ENCODE measurements at regions not wholly inside any gene's neighbourhood (a gene's known extent, or its start where the extent isn't known, plus 50 kb on each side); places are given as distances from the start of the nearest gene placed in this dataset.

DNA sequence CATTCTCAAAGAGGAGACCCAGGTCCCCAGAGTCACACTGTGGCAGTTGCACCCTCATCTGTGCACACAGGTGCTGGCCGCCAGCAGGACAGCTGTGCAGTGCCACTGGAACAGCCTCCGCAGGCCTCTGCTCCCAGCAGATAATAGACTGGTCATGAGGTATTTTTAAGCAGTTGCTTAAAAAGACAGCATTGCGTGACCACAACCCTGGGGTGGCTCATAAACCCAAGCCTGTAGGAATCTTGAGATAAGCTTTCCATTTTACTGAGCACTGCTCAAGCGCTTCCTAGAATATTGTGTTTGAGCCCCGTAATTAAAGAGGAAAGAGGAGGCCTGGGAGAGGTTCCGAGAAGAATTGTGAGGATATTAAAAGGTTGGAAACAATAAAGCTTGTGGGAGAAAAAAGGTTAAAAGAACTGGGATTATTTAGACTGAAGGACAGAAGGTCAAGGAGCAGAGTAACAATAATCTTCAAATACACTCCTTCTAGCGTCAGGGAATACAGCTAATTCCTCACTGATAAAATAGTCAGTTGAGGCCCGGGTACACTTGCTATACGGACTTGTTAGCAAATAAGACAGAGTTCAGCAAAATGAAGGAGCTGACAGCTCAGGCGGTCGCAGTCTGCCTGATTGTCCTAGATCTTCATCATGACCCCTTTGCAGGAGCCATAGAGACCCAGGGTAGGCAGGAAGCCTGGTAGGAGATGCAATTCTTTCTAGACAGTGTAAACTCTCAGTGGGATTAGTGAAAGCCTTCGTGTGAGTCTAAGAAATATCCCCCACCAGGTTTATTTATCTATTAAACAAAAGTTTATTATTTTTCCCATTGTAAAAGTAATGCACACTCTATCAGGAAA lies 86.2 kb upstream of the KIT start:
- Mint-ChIP-seq H3K4me1 (peaks cover 3 to 5% (median 4%) of the 10 kb centered on the region in 3 donors), H3K9me3 (no peaks in the 10 kb centered on the region), H3K4me3 (no peak overlapping the region), H3K27ac (no peak overlapping the region), H3K36me3 (no peaks in the 10 kb centered on the region), H3K27me3 (peaks cover 2 to 5% of the 10 kb centered on the region in 2 donors)
- Histone ChIP-seq H3K4me3 (ENCODE audit: control insufficient read depth in 1 of 2, extremely low read depth in 1 of 2, low read length in 1 of 2) (no peak overlapping the region), H3K27ac (ENCODE audit: low read length) (no peak overlapping the region), H3K36me3 (ENCODE audit: control insufficient read depth in 2 of 2, extremely low read depth in 1 of 2, insufficient read depth in 1 of 2, low read length in 1 of 2) (no peaks in the 10 kb centered on the region), H3K9me3 (no peaks in the 10 kb centered on the region), H3K4me1 (ENCODE audit: control insufficient read depth in 1 of 2, extremely low read depth in 1 of 2, insufficient read depth in 2 of 2, low read length in 2 of 2) (no peaks in the 10 kb centered on the region), H3K27me3 (replicated peaks in 1 of 2; ENCODE audit: control insufficient read depth in 2 of 2, extremely low read depth in 1 of 2, insufficient read depth in 2 of 2, low read length in 1 of 2) (no peaks in the 10 kb centered on the region)
- POLR2A ChIA-PET: no interaction called here
- 89% methylated on average over 4 of the region's 12 CpGs for WGBS (ENCODE audit: insufficient coverage)
- CTCF ChIA-PET: no interaction called here
- DNase-seq: no peak
- ATAC-seq (replicated peaks in 1 of 4): no peak

DNA sequence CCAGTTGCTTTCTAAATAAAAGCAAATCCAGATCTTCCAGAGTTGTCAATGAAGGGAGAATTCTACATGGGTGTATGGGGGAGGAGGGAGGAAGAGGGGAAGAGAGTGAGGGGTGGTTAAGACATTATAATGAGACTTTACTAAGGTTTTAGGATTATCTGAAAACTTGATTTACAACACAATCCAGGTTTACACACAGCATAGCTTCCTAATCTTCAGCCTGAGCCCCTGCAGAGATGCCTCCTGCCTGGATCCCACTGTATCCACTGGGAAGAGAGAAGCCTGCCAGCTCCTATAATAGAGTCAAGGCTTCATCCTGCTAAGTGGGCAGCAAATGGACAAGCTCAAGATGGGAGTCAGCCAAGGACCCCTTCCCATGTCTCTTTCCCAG lies 85.6 kb upstream of the KIT start:
- H3K4me3 Mint-ChIP-seq: no peak overlapping the region
- ChIA-PET POLR2A (no interaction called here), CTCF (no interaction called here)
- H3K27ac Mint-ChIP-seq: no peak overlapping the region
- H3K36me3 Mint-ChIP-seq: no peaks in the 10 kb centered on the region
- H3K4me1 ChIP-seq (ENCODE audit: control insufficient read depth in 1 of 2, extremely low read depth in 1 of 2, insufficient read depth in 2 of 2, low read length in 2 of 2): no peaks in the 10 kb centered on the region
- H3K36me3 ChIP-seq (ENCODE audit: control insufficient read depth in 2 of 2, extremely low read depth in 1 of 2, insufficient read depth in 1 of 2, low read length in 1 of 2): no peaks in the 10 kb centered on the region
- no peak overlapping the region for H3K27ac ChIP-seq (ENCODE audit: low read length)
- ATAC-seq (replicated peaks in 1 of 4) (no peak), DNase-seq (no peak)
- H3K4me3 ChIP-seq (ENCODE audit: control insufficient read depth in 1 of 2, extremely low read depth in 1 of 2, low read length in 1 of 2): no peak overlapping the region
- H3K27me3 Mint-ChIP-seq: peaks cover 2 to 5% of the 10 kb centered on the region in 2 donors
- no peaks in the 10 kb centered on the region for H3K27me3 ChIP-seq (replicated peaks in 1 of 2; ENCODE audit: control insufficient read depth in 2 of 2, extremely low read depth in 1 of 2, insufficient read depth in 2 of 2, low read length in 1 of 2)
- H3K9me3 Mint-ChIP-seq: no peaks in the 10 kb centered on the region
- no peaks in the 10 kb centered on the region for H3K4me1 Mint-ChIP-seq
- no peaks in the 10 kb centered on the region for H3K9me3 ChIP-seq

DNA sequence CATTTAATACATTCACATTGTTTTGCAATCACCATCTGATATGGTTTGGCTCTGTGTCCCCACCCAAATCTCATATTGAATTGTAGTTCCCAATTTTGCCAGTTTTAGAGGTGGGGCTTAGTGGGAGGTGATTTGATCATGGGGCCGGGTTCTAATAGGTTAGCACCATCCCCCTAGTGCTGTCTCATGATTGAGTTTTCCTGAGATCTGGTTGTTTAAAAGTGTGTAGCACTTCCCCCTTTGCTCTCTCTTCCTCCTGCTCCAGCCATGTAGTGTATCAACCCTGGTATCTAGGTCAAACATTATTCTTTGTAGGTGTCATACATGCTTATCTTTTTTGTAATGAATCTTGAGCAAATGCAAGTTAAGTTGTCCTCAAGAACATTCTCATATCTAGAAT lies 83.3 kb upstream of the KIT start:
- H3K36me3 Mint-ChIP-seq: no peaks in the 10 kb centered on the region
- no peaks in the 10 kb centered on the region for H3K9me3 ChIP-seq
- H3K9me3 Mint-ChIP-seq: no peaks in the 10 kb centered on the region
- H3K36me3 ChIP-seq (ENCODE audit: control insufficient read depth in 2 of 2, extremely low read depth in 1 of 2, insufficient read depth in 1 of 2, low read length in 1 of 2): no peaks in the 10 kb centered on the region
- H3K27me3 ChIP-seq (replicated peaks in 1 of 2; ENCODE audit: control insufficient read depth in 2 of 2, extremely low read depth in 1 of 2, insufficient read depth in 2 of 2, low read length in 1 of 2): no peaks in the 10 kb centered on the region
- ATAC-seq (replicated peaks in 1 of 4) (no peak), DNase-seq (no peak)
- no peak overlapping the region for H3K27ac ChIP-seq (ENCODE audit: low read length)
- ChIA-PET POLR2A (no interaction called here), CTCF (interaction anchor here in 1 of 2 donors (1.0 kb wide), 1 partner anchor 32 kb away, joined by 5 read pairs; no protein-coding TSS in a partner anchor)
- H3K4me1 ChIP-seq (ENCODE audit: control insufficient read depth in 1 of 2, extremely low read depth in 1 of 2, insufficient read depth in 2 of 2, low read length in 2 of 2): no peaks in the 10 kb centered on the region
- H3K4me3 ChIP-seq (ENCODE audit: control insufficient read depth in 1 of 2, extremely low read depth in 1 of 2, low read length in 1 of 2): no peak overlapping the region
- peaks cover 2 to 13% of the 10 kb centered on the region in 2 donors for H3K27me3 Mint-ChIP-seq
- no peaks in the 10 kb centered on the region for H3K4me1 Mint-ChIP-seq
- no CpG with 5 or more reads among the region's 1 CpG for WGBS (ENCODE audit: insufficient coverage)
- no peak overlapping the region for H3K4me3 Mint-ChIP-seq
- no peak overlapping the region for H3K27ac Mint-ChIP-seq

DNA sequence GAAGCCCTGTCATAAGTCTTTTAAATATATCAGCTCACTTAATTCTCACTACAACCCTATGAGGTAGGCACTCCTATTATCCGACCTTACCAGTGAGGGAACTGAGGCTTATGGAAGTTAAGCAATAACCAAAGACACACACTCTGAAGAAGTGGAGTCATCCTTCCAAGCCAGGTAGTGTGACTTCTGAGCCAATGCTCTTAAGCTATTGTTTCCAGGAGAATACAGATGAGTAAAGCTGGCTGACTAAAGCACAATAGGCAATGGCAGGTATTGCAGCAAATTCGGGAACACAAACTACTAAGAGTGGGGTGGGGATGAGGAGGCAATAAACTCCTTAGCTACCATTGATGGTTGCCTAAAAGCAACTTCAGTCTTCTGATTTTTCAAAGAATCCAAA lies 81.8 kb upstream of the KIT start:
- Histone ChIP-seq H3K4me3 (ENCODE audit: control insufficient read depth in 1 of 2, extremely low read depth in 1 of 2, low read length in 1 of 2) (no peak overlapping the region), H3K9me3 (no peaks in the 10 kb centered on the region), H3K27me3 (replicated peaks in 1 of 2; ENCODE audit: control insufficient read depth in 2 of 2, extremely low read depth in 1 of 2, insufficient read depth in 2 of 2, low read length in 1 of 2) (no peaks in the 10 kb centered on the region), H3K36me3 (ENCODE audit: control insufficient read depth in 2 of 2, extremely low read depth in 1 of 2, insufficient read depth in 1 of 2, low read length in 1 of 2) (no peaks in the 10 kb centered on the region), H3K27ac (ENCODE audit: low read length) (no peak overlapping the region), H3K4me1 (ENCODE audit: control insufficient read depth in 1 of 2, extremely low read depth in 1 of 2, insufficient read depth in 2 of 2, low read length in 2 of 2) (no peaks in the 10 kb centered on the region)
- CTCF ChIA-PET: no interaction called here
- Mint-ChIP-seq H3K9me3 (no peaks in the 10 kb centered on the region), H3K27me3 (peaks cover 3 to 17% of the 10 kb centered on the region in 2 donors), H3K27ac (no peak overlapping the region), H3K36me3 (no peaks in the 10 kb centered on the region), H3K4me1 (no peaks in the 10 kb centered on the region), H3K4me3 (no peak overlapping the region)
- WGBS (ENCODE audit: insufficient coverage): no CpG with 5 or more reads among the region's 2 CpGs
- POLR2A ChIA-PET: no interaction called here
- ATAC-seq (replicated peaks in 1 of 4) (no peak), DNase-seq (no peak)

DNA sequence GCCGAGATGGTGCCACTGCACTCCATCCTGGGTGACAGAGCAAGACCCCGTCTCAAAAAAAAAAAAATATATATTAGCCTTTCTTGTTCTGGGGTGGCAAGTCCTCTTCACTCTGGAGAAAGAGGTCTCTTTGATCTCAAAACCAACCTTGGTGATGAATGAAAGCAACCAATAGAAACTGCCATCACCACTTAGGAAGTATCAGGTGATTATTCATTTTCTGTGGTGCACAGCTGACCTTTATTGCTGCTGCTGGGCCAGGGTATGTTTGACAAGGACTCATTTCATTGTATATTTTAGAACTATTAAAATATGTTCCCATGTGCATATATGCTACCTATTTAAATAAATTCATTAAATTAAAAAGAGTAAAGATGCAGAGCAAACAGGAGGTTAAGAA lies 76.0 kb upstream of the KIT start:
- WGBS (ENCODE audit: insufficient coverage): no CpG with 5 or more reads among the region's 2 CpGs
- POLR2A ChIA-PET: no interaction called here

DNA sequence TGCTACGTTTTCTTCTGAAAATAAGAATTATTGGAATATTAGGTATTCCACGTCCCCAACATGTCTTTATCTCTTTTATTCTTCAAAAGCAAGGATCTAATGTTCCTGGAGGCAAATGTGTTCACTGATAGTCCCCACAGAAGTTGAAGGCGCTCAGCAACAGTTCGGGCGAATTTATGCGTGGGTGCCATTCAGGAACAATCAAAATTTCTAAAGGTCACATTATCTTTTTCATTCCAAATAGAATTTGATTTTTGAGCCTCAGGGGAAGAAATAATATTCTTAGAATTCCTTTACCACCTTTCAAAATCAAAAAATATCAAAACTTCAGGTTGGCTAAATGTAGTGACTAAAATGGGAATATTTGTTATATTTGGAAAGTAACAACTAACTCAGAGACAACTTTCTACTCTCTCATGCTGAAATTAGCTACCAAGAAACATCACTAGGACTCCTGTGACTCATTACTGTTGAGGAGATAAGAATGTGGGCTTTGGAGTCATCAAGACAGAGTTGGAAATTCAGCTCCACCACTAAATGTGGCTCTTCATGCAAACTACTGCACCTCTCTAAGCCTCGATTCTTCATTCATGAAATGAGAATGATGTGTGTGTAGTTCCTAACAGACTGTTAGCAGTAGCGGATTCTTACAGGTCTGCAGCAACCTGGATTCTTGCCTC lies 72.3 kb upstream of the KIT start:
- ChIA-PET CTCF (no interaction called here), POLR2A (no interaction called here)
- H3K27ac ChIP-seq (ENCODE audit: low read length): no peak overlapping the region
- Mint-ChIP-seq H3K36me3 (no peaks in the 10 kb centered on the region), H3K27me3 (peaks cover 0 to 4% of the 10 kb centered on the region in 2 donors), H3K9me3 (no peaks in the 10 kb centered on the region), H3K4me3 (no peak overlapping the region), H3K4me1 (no peaks in the 10 kb centered on the region), H3K27ac (no peak overlapping the region)
- DNase-seq: no peak
- ATAC-seq (replicated peaks in 1 of 4): no peak
- H3K36me3 ChIP-seq (ENCODE audit: control insufficient read depth in 2 of 2, extremely low read depth in 1 of 2, insufficient read depth in 1 of 2, low read length in 1 of 2): no peaks in the 10 kb centered on the region
- H3K9me3 ChIP-seq: no peaks in the 10 kb centered on the region
- whole genome bisulfite sequencing (ENCODE audit: insufficient coverage): no CpG with 5 or more reads among the region's 8 CpGs
- no peaks in the 10 kb centered on the region for H3K27me3 ChIP-seq (replicated peaks in 1 of 2; ENCODE audit: control insufficient read depth in 2 of 2, extremely low read depth in 1 of 2, insufficient read depth in 2 of 2, low read length in 1 of 2)
- H3K4me3 ChIP-seq (ENCODE audit: control insufficient read depth in 1 of 2, extremely low read depth in 1 of 2, low read length in 1 of 2): no peak overlapping the region
- H3K4me1 ChIP-seq (ENCODE audit: control insufficient read depth in 1 of 2, extremely low read depth in 1 of 2, insufficient read depth in 2 of 2, low read length in 2 of 2): no peaks in the 10 kb centered on the region

More for the DNA sequence above, 76.0 kb upstream of the KIT start:
- no peaks in the 10 kb centered on the region for H3K9me3 Mint-ChIP-seq
- no peaks in the 10 kb centered on the region for H3K36me3 ChIP-seq (ENCODE audit: control insufficient read depth in 2 of 2, extremely low read depth in 1 of 2, insufficient read depth in 1 of 2, low read length in 1 of 2)
- no peaks in the 10 kb centered on the region for H3K4me1 Mint-ChIP-seq
- no peaks in the 10 kb centered on the region for H3K4me1 ChIP-seq (ENCODE audit: control insufficient read depth in 1 of 2, extremely low read depth in 1 of 2, insufficient read depth in 2 of 2, low read length in 2 of 2)
- H3K4me3 ChIP-seq (ENCODE audit: control insufficient read depth in 1 of 2, extremely low read depth in 1 of 2, low read length in 1 of 2): no peak overlapping the region
- H3K9me3 ChIP-seq: no peaks in the 10 kb centered on the region
- ATAC-seq (replicated peaks in 1 of 4): no peak
- H3K4me3 Mint-ChIP-seq: no peak overlapping the region
- CTCF ChIA-PET: no interaction called here
- H3K27ac ChIP-seq (ENCODE audit: low read length): no peak overlapping the region
- no peaks in the 10 kb centered on the region for H3K27me3 ChIP-seq (replicated peaks in 1 of 2; ENCODE audit: control insufficient read depth in 2 of 2, extremely low read depth in 1 of 2, insufficient read depth in 2 of 2, low read length in 1 of 2)
- DNase-seq: no peak
- H3K36me3 Mint-ChIP-seq: no peaks in the 10 kb centered on the region
- peaks cover 1 to 16% of the 10 kb centered on the region in 2 donors for H3K27me3 Mint-ChIP-seq
- no peak overlapping the region for H3K27ac Mint-ChIP-seq
